Ishikawa (cell line): ENCODE measurements at regions not wholly inside any gene's neighbourhood (a gene's known extent, or its start where the extent isn't known, plus 50 kb on each side); places are given as distances from the start of the nearest gene placed in this dataset.

Source experiments
- CEBPB ChIP-seq: IDR thresholded peaks from 2 replicates; pipeline ENCODE4 v1.6.1; 2012
- CREB1 ChIP-seq: IDR thresholded peaks from 2 replicates; pipeline ENCODE4 v1.6.1; 2012; ENCODE audit warnings: low read depth
- EGR1 ChIP-seq: IDR thresholded peaks from 2 replicates; pipeline ENCODE4 v1.6.1; 2012
- EP300 ChIP-seq: IDR thresholded peaks from 2 replicates; pipeline ENCODE4 v1.6.1; 2012; ENCODE audit warnings: borderline replicate concordance
- FOXM1 ChIP-seq: IDR thresholded peaks from 2 replicates; pipeline ENCODE4 v1.6.1; 2012; ENCODE audit warnings: low read depth, borderline replicate concordance
- MAX ChIP-seq: IDR thresholded peaks from 2 replicates; pipeline ENCODE4 v1.6.1; 2012
- NFIC ChIP-seq: IDR thresholded peaks from 2 replicates; pipeline ENCODE4 v1.6.1; 2012
- RAD21 ChIP-seq: IDR thresholded peaks from 2 replicates; pipeline ENCODE4 v1.6.1; 2012; ENCODE audit warnings: low read depth
- REST ChIP-seq: IDR thresholded peaks from 2 replicates; pipeline ENCODE4 v1.6.1; 2012; ENCODE audit warnings: low read depth, mild to moderate bottlenecking
- TAF1 ChIP-seq: IDR thresholded peaks from 2 replicates; pipeline ENCODE4 v1.6.1; 2012; ENCODE audit warnings: low read depth, mild to moderate bottlenecking
- TCF12 ChIP-seq: IDR thresholded peaks from 2 replicates; pipeline ENCODE4 v1.6.1; 2012; ENCODE audit warnings: low read depth
- TEAD4 ChIP-seq: IDR thresholded peaks from 2 replicates; pipeline ENCODE4 v1.6.1; 2012
- USF1 ChIP-seq: IDR thresholded peaks from 2 replicates; pipeline ENCODE4 v1.6.1; 2012
- YY1 ChIP-seq: IDR thresholded peaks from 2 replicates; pipeline ENCODE4 v1.6.1; 2012; ENCODE audit warnings: low read depth
- ZBTB7A ChIP-seq: IDR thresholded peaks from 2 replicates; pipeline ENCODE4 v1.6.1; 2012; ENCODE audit warnings: low read depth

- TF ChIP-seq CREB1 (no peak), USF1 (no peak), EP300 (no peak), MAX (no peak), ZBTB7A (no peak), REST (no peak), NFIC (no peak), YY1 (no peak), TAF1 (no peak), TEAD4 (no peak), EGR1 (no peak), RAD21 (no peak), CEBPB (no peak), FOXM1 (no peak), TCF12 (no peak)
Measured at GRCh38 chrX:18047491-18047890, 173.2 kb downstream of the BEND2 start.

GRCh38 chrX:18045436-18045835, 175.2 kb downstream of the BEND2 start:
- TF ChIP-seq USF1 (no peak), FOXM1 (no peak), EGR1 (no peak), TEAD4 (no peak), REST (no peak), NFIC (no peak), RAD21 (no peak), EP300 (no peak), ZBTB7A (no peak), MAX (no peak), CREB1 (no peak), TAF1 (no peak), CEBPB (no peak), TCF12 (no peak)

GRCh38 chrX:18042776-18043175, 177.9 kb downstream of the BEND2 start:
- no peak for TF ChIP-seq REST
- TF ChIP-seq FOXM1 = no peak

GRCh38 chrX:18041656-18042055, 179.0 kb downstream of the BEND2 start:
- TF ChIP-seq NFIC = no peak

- no peak for TF ChIP-seq USF1
- TF ChIP-seq YY1 = no peak
- TF ChIP-seq ZBTB7A = no peak
- no peak for TF ChIP-seq MAX
- TF ChIP-seq RAD21 = no peak
- TF ChIP-seq NFIC = no peak
- no peak for TF ChIP-seq CREB1
Measured at GRCh38 chrX:18039023-18039422, 177.9 kb upstream of the RAI2 start.
